ENCODE measurements at regions not wholly inside any gene's neighbourhood (a gene's known extent, or its start where the extent isn't known, plus 50 kb on each side); places are given as distances from the start of the nearest gene placed in this dataset.
"Not testable (repeated sequence)": the region's sequence is repeated elsewhere in the genome, so short reads cannot be mapped to it uniquely, and the experiment has no call there.

GRCh38 chr9:89680547-89681467 lies 76.0 kb downstream of the GADD45G start:
- no peaks in the 10 kb centered on the region for H3K9me3 ChIP-seq
- no peaks in the 10 kb centered on the region for H3K4me1 ChIP-seq
- TF ChIP-seq POLR2AphosphoS5 (IDR thresholded peaks at IDR 0.05) (no peak), CTCF (IDR thresholded peaks at IDR 0.05) (no peak), POLR2A (IDR thresholded peaks at IDR 0.05) (no peak)
- no peak overlapping the region for H3K27ac ChIP-seq
- H3K36me3 ChIP-seq, result no peaks in the 10 kb centered on the region
- H3K4me3 ChIP-seq, result no peak overlapping the region
- DNase-seq (ENCODE audit: low spot score in 2 of 2), result no peak
- intact Hi-C loops (cut with DNase I; ENCODE audit: low total_unique reads), result no loop called here
- H3K27me3 ChIP-seq, result no peaks in the 10 kb centered on the region

GRCh38 chr9:89681468-89681859 lies 76.7 kb downstream of the GADD45G start:
- intact Hi-C loops (cut with DNase I; ENCODE audit: low total_unique reads), result not testable (repeated sequence)

GRCh38 chr9:89683626-89684025 lies 78.8 kb downstream of the GADD45G start:
- Histone ChIP-seq H3K27ac (no peak overlapping the region), H3K4me3 (no peak overlapping the region), H3K36me3 (no peaks in the 10 kb centered on the region), H3K27me3 (no peaks in the 10 kb centered on the region), H3K9me3 (no peaks in the 10 kb centered on the region), H3K4me1 (no peaks in the 10 kb centered on the region)
- intact Hi-C loops (cut with DNase I; ENCODE audit: low total_unique reads), result no loop called here
- TF ChIP-seq CTCF (IDR thresholded peaks at IDR 0.05), result no peak
- no peak for DNase-seq (ENCODE audit: low spot score in 2 of 2)

More at GRCh38 chr9:89681468-89681859, 76.7 kb downstream of the GADD45G start:
- not testable (repeated sequence) for H3K27me3 ChIP-seq; H3K9me3 ChIP-seq; H3K4me1 ChIP-seq; H3K36me3 ChIP-seq; H3K4me3 ChIP-seq; DNase-seq (ENCODE audit: low spot score in 2 of 2); H3K27ac ChIP-seq

GRCh38 chr9:89684218-89684617 lies 79.4 kb downstream of the GADD45G start:
- intact Hi-C loops (cut with DNase I; ENCODE audit: low total_unique reads), result no loop called here
- no peak for DNase-seq (ENCODE audit: low spot score in 2 of 2)
- Histone ChIP-seq H3K4me1 (no peaks in the 10 kb centered on the region), H3K4me3 (no peak overlapping the region), H3K36me3 (no peaks in the 10 kb centered on the region), H3K27me3 (no peaks in the 10 kb centered on the region), H3K9me3 (no peaks in the 10 kb centered on the region), H3K27ac (no peak overlapping the region)
- no peak for TF ChIP-seq CTCF (IDR thresholded peaks at IDR 0.05)
- TF ChIP-seq POLR2AphosphoS5 (IDR thresholded peaks at IDR 0.05), result no peak
- TF ChIP-seq POLR2A (IDR thresholded peaks at IDR 0.05), result no peak

GRCh38 chr9:89684912-89685636 lies 80.3 kb downstream of the GADD45G start:
- TF ChIP-seq POLR2AphosphoS5 (IDR thresholded peaks at IDR 0.05) (no peak), POLR2A (IDR thresholded peaks at IDR 0.05) (no peak), CTCF (IDR thresholded peaks at IDR 0.05) (no peak)
- no peaks in the 10 kb centered on the region for H3K4me1 ChIP-seq
- no peaks in the 10 kb centered on the region for H3K27me3 ChIP-seq
- no peak for DNase-seq (ENCODE audit: low spot score in 2 of 2)
- intact Hi-C loops (cut with DNase I; ENCODE audit: low total_unique reads), result no loop called here
- H3K36me3 ChIP-seq, result no peaks in the 10 kb centered on the region
- H3K27ac ChIP-seq, result no peak overlapping the region
- H3K4me3 ChIP-seq, result no peak overlapping the region
- no peaks in the 10 kb centered on the region for H3K9me3 ChIP-seq

All from breast epithelium (tissue), 4 donors.